Activated naive CD4-positive, alpha-beta T cell treated with anti-CD3 and anti-CD28 coated beads for 36 hours (primary cell): ENCODE measurements at regions not wholly inside any gene's neighbourhood (a gene's known extent, or its start where the extent isn't known, plus 50 kb on each side); places are given as distances from the start of the nearest gene placed in this dataset.

ENCODE experiments used
- CTCF ChIA-PET: fragments of 350-600 bp; sonication (Branson Sonifier 250); formaldehyde crosslinking; loops from one replicate; lab custom pipeline; 2021; ENCODE audit warnings: antibody characterized with exemption; lab: Charles Lee
- DNase-seq: peaks from one replicate; pipeline ENCODE4 v3.0.0-alpha.2; 2020
- H3K27ac Mint-ChIP-seq: one replicate; pipeline ENCODE4 v1.8.0; 2021; ENCODE audit warnings: mild to moderate bottlenecking, mixed read lengths
- H3K27me3 Mint-ChIP-seq: one replicate; pipeline ENCODE4 v1.8.0; 2021; ENCODE audit warnings: low read depth, mixed read lengths
- H3K36me3 Mint-ChIP-seq: one replicate; pipeline ENCODE4 v1.8.0; 2021; ENCODE audit warnings: low read depth, mixed read lengths
- H3K4me1 Mint-ChIP-seq: one replicate; pipeline ENCODE4 v1.8.0; 2021; ENCODE audit warnings: low read depth, mixed read lengths
- H3K4me3 Mint-ChIP-seq: one replicate; pipeline ENCODE4 v1.8.0; 2021; ENCODE audit warnings: mild to moderate bottlenecking, moderate library complexity, mixed read lengths
- H3K9me3 Mint-ChIP-seq: one replicate; pipeline ENCODE4 v1.8.0; 2021; ENCODE audit warnings: mixed read lengths
- intact Hi-C: fragments of 100-400 bp; cut with micrococcal nuclease; formaldehyde crosslinking; loops from one replicate; pipeline ENCODE4 v1.15.1; 2023

DNA sequence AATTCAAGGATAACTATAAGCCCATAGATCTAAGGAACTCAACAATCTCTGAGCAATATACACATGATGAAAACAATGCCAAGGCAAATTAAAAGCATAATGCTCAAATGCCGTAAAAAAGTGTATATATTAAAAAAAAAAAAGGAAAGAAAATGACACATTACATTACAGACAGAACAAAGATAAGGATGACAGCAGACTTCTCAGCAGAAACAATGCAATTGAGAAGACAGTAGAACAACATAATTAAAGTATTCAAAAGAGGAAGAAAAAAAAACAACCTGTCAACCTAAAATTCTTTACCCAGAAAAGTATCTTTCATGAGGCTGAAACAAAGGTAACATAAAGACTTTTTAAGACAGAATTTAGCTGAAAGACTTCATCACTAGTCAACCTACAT is 591.7 kb downstream of the ZNF608 start:
- DNase-seq: no peak
- Mint-ChIP-seq H3K27ac (no peak overlapping the region), H3K27me3 (no peaks in the 10 kb centered on the region), H3K4me3 (no peak overlapping the region), H3K9me3 (peaks cover 12% of the 10 kb centered on the region), H3K4me1 (no peaks in the 10 kb centered on the region), H3K36me3 (no peaks in the 10 kb centered on the region)
- CTCF ChIA-PET: no interaction called here
- intact Hi-C loops: no loop called here

DNA sequence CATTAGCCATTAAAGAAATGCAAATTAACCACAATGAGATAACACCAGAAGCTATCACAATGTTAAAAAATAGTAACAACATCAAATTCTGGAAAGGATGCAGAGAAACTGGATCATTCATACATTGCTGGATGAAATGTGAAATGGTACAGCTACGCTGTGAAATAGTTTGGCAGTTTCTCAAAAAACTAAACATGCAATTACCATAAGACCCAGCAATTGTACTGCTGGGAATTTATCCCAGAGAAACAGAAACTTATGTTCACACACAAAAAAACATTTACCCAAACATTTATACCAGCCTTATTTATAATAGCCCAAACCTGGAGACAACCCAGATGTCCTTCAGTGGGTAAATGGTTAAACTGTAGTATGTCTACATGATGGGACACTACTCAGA is 592.9 kb downstream of the ZNF608 start:
- CTCF ChIA-PET: interaction anchor here (0.5 kb wide), 1 partner anchor 482 kb away, joined by 6 read pairs; no protein-coding TSS in a partner anchor
- no peak for DNase-seq
- H3K27me3 Mint-ChIP-seq: no peaks in the 10 kb centered on the region
- no peak overlapping the region for H3K4me3 Mint-ChIP-seq
- intact Hi-C loops: no loop called here
- H3K9me3 Mint-ChIP-seq: peaks cover 12% of the 10 kb centered on the region
- H3K27ac Mint-ChIP-seq: no peak overlapping the region
- H3K36me3 Mint-ChIP-seq: no peaks in the 10 kb centered on the region
- no peaks in the 10 kb centered on the region for H3K4me1 Mint-ChIP-seq

DNA sequence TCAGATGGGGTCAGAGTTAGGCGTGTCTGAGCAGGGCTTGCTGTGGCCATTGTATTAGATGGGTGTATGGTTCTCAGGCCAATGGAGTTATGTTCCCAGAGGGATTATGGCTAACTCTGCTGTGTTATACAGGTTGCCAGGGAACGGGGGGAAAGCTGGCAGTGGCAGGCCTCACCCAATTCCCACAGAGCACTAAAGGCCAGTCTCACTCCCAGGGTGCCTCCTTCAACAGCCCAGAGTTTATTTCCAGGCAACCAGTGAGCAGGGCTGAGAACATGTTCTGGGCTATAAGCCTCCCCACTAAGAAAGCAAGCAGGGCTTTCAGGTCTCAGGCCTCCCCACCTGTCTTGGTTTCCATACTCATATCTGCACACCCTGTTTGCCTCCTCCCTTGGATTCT is 597.9 kb downstream of the ZNF608 start:
- H3K9me3 Mint-ChIP-seq: no peaks in the 10 kb centered on the region
- no peaks in the 10 kb centered on the region for H3K27me3 Mint-ChIP-seq
- DNase-seq: no peak
- no peak overlapping the region for H3K4me3 Mint-ChIP-seq
- CTCF ChIA-PET: no interaction called here
- no peaks in the 10 kb centered on the region for H3K4me1 Mint-ChIP-seq
- no peak overlapping the region for H3K27ac Mint-ChIP-seq
- H3K36me3 Mint-ChIP-seq: no peaks in the 10 kb centered on the region
- intact Hi-C loops: no loop called here

DNA sequence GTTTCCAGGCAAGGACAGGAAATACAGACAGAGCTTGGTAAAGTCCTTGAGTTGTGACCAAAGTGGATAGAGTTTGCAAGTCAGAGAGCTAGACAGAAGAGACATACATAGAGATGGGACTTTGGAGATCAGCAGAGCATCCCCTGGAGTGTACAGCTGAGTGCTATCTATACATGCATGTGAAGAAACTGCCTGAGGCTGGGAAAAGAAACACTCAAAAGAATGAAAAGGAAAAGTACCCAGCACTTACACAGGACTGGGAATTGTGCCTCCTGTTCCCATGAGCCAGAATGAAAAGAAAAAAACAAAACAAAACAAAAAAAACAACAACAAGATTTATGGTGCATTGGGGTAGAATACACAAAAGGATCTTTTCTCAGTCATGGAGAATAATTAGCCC is 606.4 kb downstream of the ZNF608 start:
- Mint-ChIP-seq H3K27ac (no peak overlapping the region), H3K36me3 (no peaks in the 10 kb centered on the region), H3K4me1 (no peaks in the 10 kb centered on the region), H3K9me3 (peaks cover 2% of the 10 kb centered on the region), H3K4me3 (no peak overlapping the region), H3K27me3 (no peaks in the 10 kb centered on the region)
- intact Hi-C loops: no loop called here
- CTCF ChIA-PET: no interaction called here
- no peak for DNase-seq

DNA sequence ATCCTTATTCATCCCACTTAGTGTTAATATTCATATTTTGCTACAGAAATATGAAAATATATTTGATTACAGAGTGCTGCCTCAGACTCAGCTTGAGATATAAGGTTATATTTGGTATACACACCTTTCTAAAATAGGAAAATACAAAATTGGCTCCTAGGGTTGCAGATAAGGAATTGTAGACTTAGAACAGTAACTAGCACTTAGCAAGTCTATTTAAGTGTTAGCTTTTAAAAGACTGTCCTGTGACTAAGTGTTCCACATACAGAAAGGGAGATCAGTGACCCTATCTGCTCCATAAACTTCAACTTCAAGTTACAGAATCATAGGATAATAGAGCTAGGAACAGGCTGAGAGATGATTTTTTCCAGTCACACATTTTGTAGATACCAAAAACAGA is 607.0 kb downstream of the ZNF608 start:
- H3K27ac Mint-ChIP-seq: no peak overlapping the region
- intact Hi-C loops: no loop called here
- no peaks in the 10 kb centered on the region for H3K4me1 Mint-ChIP-seq
- no peaks in the 10 kb centered on the region for H3K27me3 Mint-ChIP-seq
- peaks cover 2% of the 10 kb centered on the region for H3K9me3 Mint-ChIP-seq
- CTCF ChIA-PET: no interaction called here
- DNase-seq: no peak
- H3K4me3 Mint-ChIP-seq: no peak overlapping the region
- no peaks in the 10 kb centered on the region for H3K36me3 Mint-ChIP-seq

DNA sequence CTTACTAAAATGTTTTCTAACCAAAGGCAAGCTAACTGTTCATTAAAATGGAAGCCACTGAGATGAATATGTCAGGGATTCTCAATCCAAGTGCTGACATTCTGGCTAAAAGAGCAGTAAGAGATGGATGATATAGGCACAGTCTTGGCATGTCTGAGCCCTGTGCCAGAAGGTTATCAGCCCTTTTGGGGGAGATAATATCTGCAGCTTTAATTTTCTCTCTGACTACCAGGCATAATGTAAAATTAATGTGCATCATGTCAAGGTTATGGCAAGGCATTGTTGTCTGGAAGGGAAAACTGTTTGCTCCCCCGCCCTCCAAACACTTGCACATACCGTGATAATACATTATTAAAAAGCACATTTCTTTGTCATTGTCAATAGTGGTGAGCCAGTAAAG is 609.8 kb downstream of the ZNF608 start:
- Mint-ChIP-seq H3K4me3 (no peak overlapping the region), H3K27ac (no peak overlapping the region), H3K9me3 (peaks cover 2% of the 10 kb centered on the region), H3K4me1 (no peaks in the 10 kb centered on the region), H3K27me3 (no peaks in the 10 kb centered on the region), H3K36me3 (no peaks in the 10 kb centered on the region)
- CTCF ChIA-PET: no interaction called here
- intact Hi-C loops: no loop called here
- no peak for DNase-seq

DNA sequence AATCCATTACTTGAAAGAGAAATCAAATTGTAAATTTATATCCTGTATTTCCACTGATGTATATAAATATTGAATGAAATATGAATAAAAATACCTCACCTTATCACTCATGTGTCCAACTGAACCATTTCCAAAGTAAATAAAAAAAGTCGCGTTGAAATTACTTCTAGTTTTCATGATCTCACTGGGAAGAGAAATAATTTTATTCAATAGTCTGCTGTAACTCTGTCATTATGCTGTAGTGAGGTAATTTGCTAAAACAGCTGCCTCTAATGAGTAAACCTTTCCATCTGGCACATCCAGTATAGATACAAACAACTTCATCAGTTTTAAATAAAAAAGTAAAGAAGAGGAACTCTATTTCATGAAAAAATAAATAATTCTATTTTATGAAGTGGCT is 611.5 kb downstream of the ZNF608 start:
- Mint-ChIP-seq H3K27ac (no peak overlapping the region), H3K9me3 (peaks cover 2% of the 10 kb centered on the region), H3K4me1 (no peaks in the 10 kb centered on the region), H3K36me3 (no peaks in the 10 kb centered on the region), H3K4me3 (no peak overlapping the region), H3K27me3 (no peaks in the 10 kb centered on the region)
- no peak for DNase-seq
- CTCF ChIA-PET: no interaction called here
- intact Hi-C loops: no loop called here

DNA sequence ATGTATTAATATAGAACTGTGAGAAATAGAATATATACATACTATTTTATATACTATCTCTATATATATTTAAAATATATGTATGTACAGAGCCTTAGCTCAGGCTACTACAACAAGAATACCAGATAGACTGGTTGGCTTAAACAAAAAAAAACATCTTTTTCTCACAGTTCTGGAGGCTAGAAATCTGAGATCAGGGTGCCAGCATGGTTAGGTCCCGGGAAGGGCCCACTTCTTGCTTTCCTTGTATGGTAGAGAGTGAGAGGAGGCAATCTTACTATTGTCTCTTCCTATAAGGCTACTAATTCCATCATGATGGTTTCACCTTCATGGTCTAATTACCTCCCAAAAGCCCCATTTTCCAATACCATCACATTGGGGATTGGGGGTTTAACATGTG is 613.0 kb downstream of the ZNF608 start:
- Mint-ChIP-seq H3K9me3 (no peaks in the 10 kb centered on the region), H3K27ac (no peak overlapping the region), H3K36me3 (no peaks in the 10 kb centered on the region), H3K4me3 (no peak overlapping the region), H3K27me3 (no peaks in the 10 kb centered on the region), H3K4me1 (no peaks in the 10 kb centered on the region)
- DNase-seq: no peak
- CTCF ChIA-PET: no interaction called here
- intact Hi-C loops: no loop called here

DNA sequence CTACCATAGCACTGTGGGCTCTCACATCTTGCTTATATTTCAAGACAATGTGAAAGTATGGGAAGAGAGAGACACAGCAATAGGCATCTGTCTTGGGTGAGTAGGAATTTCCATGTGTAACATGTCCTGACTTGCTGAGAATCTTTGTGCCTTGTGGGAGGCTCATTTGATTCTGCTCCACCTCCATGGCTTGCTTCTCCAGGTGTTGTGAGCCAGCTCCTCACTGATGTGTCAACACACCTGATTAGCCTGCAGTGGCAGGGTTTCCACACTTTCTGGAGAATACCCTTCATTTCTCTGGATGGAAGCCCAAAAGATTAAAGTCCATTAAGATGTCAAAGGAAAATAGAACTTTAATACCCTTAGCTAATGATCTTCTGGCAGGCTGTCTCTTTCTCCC is 613.6 kb downstream of the ZNF608 start:
- CTCF ChIA-PET: no interaction called here
- no peak overlapping the region for H3K4me3 Mint-ChIP-seq
- H3K27ac Mint-ChIP-seq: no peak overlapping the region
- H3K9me3 Mint-ChIP-seq: no peaks in the 10 kb centered on the region
- H3K27me3 Mint-ChIP-seq: no peaks in the 10 kb centered on the region
- H3K36me3 Mint-ChIP-seq: no peaks in the 10 kb centered on the region
- intact Hi-C loops: no loop called here
- no peak for DNase-seq
- H3K4me1 Mint-ChIP-seq: no peaks in the 10 kb centered on the region

DNA sequence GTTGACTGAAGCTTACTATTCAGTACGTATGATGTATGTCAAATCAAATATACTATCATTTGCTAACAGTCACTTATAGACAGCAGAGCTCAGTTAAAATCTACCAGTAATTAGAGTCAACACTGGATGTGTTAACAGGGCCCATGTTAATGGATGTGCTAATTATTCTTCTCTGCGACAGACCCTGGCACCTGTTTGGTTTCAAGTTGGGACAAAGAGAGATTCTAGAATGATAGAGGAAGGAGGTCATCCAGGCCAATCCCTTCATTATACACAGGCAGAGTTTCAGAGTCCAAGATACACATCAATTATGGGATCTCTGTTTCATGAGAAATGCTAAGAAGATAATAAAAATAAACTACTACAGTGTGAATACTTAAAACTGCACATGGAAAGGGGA is 615.0 kb downstream of the ZNF608 start:
- intact Hi-C loops: no loop called here
- Mint-ChIP-seq H3K9me3 (no peaks in the 10 kb centered on the region), H3K27ac (no peak overlapping the region), H3K4me1 (no peaks in the 10 kb centered on the region), H3K36me3 (no peaks in the 10 kb centered on the region), H3K4me3 (no peak overlapping the region), H3K27me3 (no peaks in the 10 kb centered on the region)
- no peak for DNase-seq
- CTCF ChIA-PET: no interaction called here

DNA sequence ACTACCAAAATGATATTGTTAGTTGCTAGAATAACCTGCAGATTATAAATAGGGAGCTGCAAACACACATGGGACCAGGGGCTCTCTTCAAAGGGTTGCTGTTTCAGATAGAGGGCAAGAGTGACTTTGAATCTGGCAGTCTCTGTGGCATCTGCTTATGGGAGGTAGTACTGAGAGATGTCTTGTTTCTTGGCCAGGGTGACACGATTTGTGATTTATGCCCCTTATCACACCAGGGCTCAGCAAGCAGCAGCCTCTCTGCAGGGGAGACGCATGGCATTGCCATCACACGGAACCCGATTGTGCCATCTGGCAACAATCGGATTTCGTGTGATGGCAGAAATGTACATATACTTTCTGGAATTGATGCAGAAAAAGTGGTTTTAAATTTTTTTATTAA is 615.6 kb downstream of the ZNF608 start:
- no peaks in the 10 kb centered on the region for H3K9me3 Mint-ChIP-seq
- intact Hi-C loops: no loop called here
- no peaks in the 10 kb centered on the region for H3K4me1 Mint-ChIP-seq
- H3K27ac Mint-ChIP-seq: no peak overlapping the region
- no peak for DNase-seq
- no peaks in the 10 kb centered on the region for H3K36me3 Mint-ChIP-seq
- no peaks in the 10 kb centered on the region for H3K27me3 Mint-ChIP-seq
- H3K4me3 Mint-ChIP-seq: no peak overlapping the region
- CTCF ChIA-PET: no interaction called here

DNA sequence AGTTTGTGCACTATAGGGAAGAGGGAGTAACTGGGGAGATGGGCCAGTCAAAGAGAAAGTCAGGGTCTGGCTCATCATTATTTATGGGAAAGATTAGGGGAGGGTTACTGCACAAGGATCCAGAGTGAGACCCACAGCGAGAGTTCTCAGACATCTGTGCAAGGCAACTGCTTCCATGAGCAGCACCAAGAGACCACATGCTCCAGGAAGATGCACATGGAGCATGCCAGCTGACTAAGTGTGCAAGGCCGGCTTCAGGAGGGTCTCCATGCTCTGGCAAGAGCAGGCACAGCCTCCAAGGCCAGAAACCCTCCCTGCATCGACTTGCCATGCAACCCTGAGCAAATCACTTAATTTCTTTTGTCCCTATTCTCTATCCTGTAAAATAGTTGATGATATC is 616.9 kb downstream of the CSNK1G3 start:
- CTCF ChIA-PET: no interaction called here
- Mint-ChIP-seq H3K4me3 (no peak overlapping the region), H3K27ac (no peak overlapping the region), H3K9me3 (no peaks in the 10 kb centered on the region), H3K4me1 (no peaks in the 10 kb centered on the region), H3K27me3 (no peaks in the 10 kb centered on the region), H3K36me3 (no peaks in the 10 kb centered on the region)
- no peak for DNase-seq
- intact Hi-C loops: no loop called here

DNA sequence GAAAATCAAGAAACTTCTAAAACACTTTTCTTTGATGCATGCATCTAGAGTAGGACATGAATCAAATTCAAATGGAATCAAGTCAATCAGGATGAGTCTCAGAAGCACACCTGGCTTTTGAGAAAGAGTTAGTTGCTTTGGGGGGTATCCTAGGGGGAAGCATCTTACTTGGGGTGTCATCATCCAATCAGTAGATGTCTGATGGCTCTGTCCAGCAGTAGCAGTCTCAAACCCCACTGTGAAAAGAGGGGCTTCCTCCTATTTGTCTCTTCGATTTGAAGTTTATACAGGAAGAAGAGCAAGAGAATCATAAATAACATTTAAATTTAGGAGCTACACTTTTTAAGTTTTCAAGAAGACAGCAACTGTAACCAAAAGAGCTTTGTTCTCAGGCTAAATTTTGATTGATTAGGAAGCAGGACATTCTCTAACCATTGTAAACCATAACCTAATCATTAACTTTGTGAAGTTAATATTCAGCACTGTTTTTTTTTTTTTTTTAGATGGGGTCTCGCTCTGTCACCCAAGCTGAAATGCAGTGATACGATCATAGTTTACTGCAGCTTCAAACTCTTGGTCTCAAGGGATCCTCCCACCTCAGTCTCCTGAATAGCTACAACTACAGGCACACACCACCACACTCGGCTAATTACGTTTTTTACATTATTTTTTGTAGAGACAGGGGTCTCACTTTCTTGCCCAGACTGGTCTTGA is 614.7 kb downstream of the CSNK1G3 start:
- no peak overlapping the region for H3K4me3 Mint-ChIP-seq
- CTCF ChIA-PET: no interaction called here
- H3K27ac Mint-ChIP-seq: no peak overlapping the region
- no peaks in the 10 kb centered on the region for H3K27me3 Mint-ChIP-seq
- no peaks in the 10 kb centered on the region for H3K9me3 Mint-ChIP-seq
- intact Hi-C loops: no loop called here
- no peaks in the 10 kb centered on the region for H3K36me3 Mint-ChIP-seq
- no peak for DNase-seq
- no peaks in the 10 kb centered on the region for H3K4me1 Mint-ChIP-seq
